ENCODE measurements at regions not wholly inside any gene's neighbourhood (a gene's known extent, or its start where the extent isn't known, plus 50 kb on each side); places are given as distances from the start of the nearest gene placed in this dataset.

GRCh38 chr4:33930497-33930896 is 2313.8 kb downstream of the ARAP2 start:
- Histone ChIP-seq H3K4me3 (ENCODE audit: low read length) (no peak overlapping the region), H3K27ac (ENCODE audit: low read length) (no peak overlapping the region), H3F3A (ENCODE audit: low read length, unreplicated experiment) (no peaks in the 10 kb centered on the region), H3K4me2 (ENCODE audit: low read length) (no peak overlapping the region), H3K27me3 (ENCODE audit: low read length) (no peaks in the 10 kb centered on the region), H3K9ac (ENCODE audit: low read length) (no peak overlapping the region), H3K79me2 (ENCODE audit: low read length) (no peaks in the 10 kb centered on the region), H4K20me1 (ENCODE audit: low read length) (no peaks in the 10 kb centered on the region), H3K9me3 (ENCODE audit: low read length) (no peaks in the 10 kb centered on the region), H3K9me2 (replicated peaks; ENCODE audit: low read length) (no peaks in the 10 kb centered on the region), H3K4me1 (ENCODE audit: insufficient read depth, low read length) (no peaks in the 10 kb centered on the region), H2AFZ (ENCODE audit: low read length) (no peak overlapping the region), H3K36me3 (ENCODE audit: low read depth, low read length) (no peaks in the 10 kb centered on the region)
- intact Hi-C loops (cut with micrococcal nuclease): no loop called here
- DNase-seq (peak; percentile 46), ATAC-seq (no peak)
- CTCF ChIA-PET: no interaction called here
- POLR2A ChIA-PET (ENCODE audit: unreplicated experiment): no interaction called here
- no TSS peak for BruUV-seq (replicated peaks)
- TF ChIP-seq EZH2 (IDR thresholded peaks at IDR 0.05; ENCODE audit: low read length, unreplicated experiment): no peak
- no peak for TF ChIP-seq EZH2phosphoT487 (IDR thresholded peaks at IDR 0.05; ENCODE audit: borderline replicate concordance, low read length)
- no peak for TF ChIP-seq CTCF (conservative IDR thresholded peaks at IDR 0.05; ENCODE audit: low read depth, low read length)

GRCh38 chr4:33931026-33931425 is 2313.3 kb downstream of the ARAP2 start:
- BruUV-seq (replicated peaks): no TSS peak
- H3K27me3 ChIP-seq (ENCODE audit: low read length): no peaks in the 10 kb centered on the region
- H3K9me2 ChIP-seq (replicated peaks; ENCODE audit: low read length): no peaks in the 10 kb centered on the region
- no peaks in the 10 kb centered on the region for H3K4me1 ChIP-seq (ENCODE audit: insufficient read depth, low read length)
- no peak overlapping the region for H2AFZ ChIP-seq (ENCODE audit: low read length)
- H4K20me1 ChIP-seq (ENCODE audit: low read length): no peaks in the 10 kb centered on the region
- H3K36me3 ChIP-seq (ENCODE audit: low read depth, low read length): no peaks in the 10 kb centered on the region
- no peak overlapping the region for H3K4me2 ChIP-seq (ENCODE audit: low read length)
- intact Hi-C loops (cut with micrococcal nuclease): no loop called here
- no peak overlapping the region for H3K9ac ChIP-seq (ENCODE audit: low read length)
- no peaks in the 10 kb centered on the region for H3K9me3 ChIP-seq (ENCODE audit: low read length)
- no peaks in the 10 kb centered on the region for H3K79me2 ChIP-seq (ENCODE audit: low read length)
- H3K27ac ChIP-seq (ENCODE audit: low read length): no peak overlapping the region
- H3K4me3 ChIP-seq (ENCODE audit: low read length): no peak overlapping the region
- DNase-seq: no peak
- POLR2A ChIA-PET (ENCODE audit: unreplicated experiment): no interaction called here
- no peak for TF ChIP-seq EZH2phosphoT487 (IDR thresholded peaks at IDR 0.05; ENCODE audit: borderline replicate concordance, low read length)
- no peak for TF ChIP-seq EZH2 (IDR thresholded peaks at IDR 0.05; ENCODE audit: low read length, unreplicated experiment)
- TF ChIP-seq CTCF (conservative IDR thresholded peaks at IDR 0.05; ENCODE audit: low read depth, low read length): no peak
- no peaks in the 10 kb centered on the region for H3F3A ChIP-seq (ENCODE audit: low read length, unreplicated experiment)
- no peak for ATAC-seq
- CTCF ChIA-PET: no interaction called here

GRCh38 chr4:33940281-33940680 is 2304.0 kb downstream of the ARAP2 start:
- no peak overlapping the region for H2AFZ ChIP-seq (ENCODE audit: low read length)
- ATAC-seq (no peak), DNase-seq (no peak)
- no peak overlapping the region for H3K27ac ChIP-seq (ENCODE audit: low read length)
- H4K20me1 ChIP-seq (ENCODE audit: low read length): no peaks in the 10 kb centered on the region
- no peak overlapping the region for H3K4me3 ChIP-seq (ENCODE audit: low read length)
- intact Hi-C loops (cut with micrococcal nuclease): no loop called here
- H3K9me3 ChIP-seq (ENCODE audit: low read length): no peaks in the 10 kb centered on the region
- H3K36me3 ChIP-seq (ENCODE audit: low read depth, low read length): no peaks in the 10 kb centered on the region
- no peaks in the 10 kb centered on the region for H3K4me1 ChIP-seq (ENCODE audit: insufficient read depth, low read length)
- no peaks in the 10 kb centered on the region for H3F3A ChIP-seq (ENCODE audit: low read length, unreplicated experiment)
- TF ChIP-seq EZH2phosphoT487 (IDR thresholded peaks at IDR 0.05; ENCODE audit: borderline replicate concordance, low read length) (no peak), EZH2 (IDR thresholded peaks at IDR 0.05; ENCODE audit: low read length, unreplicated experiment) (no peak), CTCF (conservative IDR thresholded peaks at IDR 0.05; ENCODE audit: low read depth, low read length) (no peak)
- ChIA-PET CTCF (no interaction called here), POLR2A (ENCODE audit: unreplicated experiment) (no interaction called here)
- H3K9ac ChIP-seq (ENCODE audit: low read length): no peak overlapping the region
- H3K27me3 ChIP-seq (ENCODE audit: low read length): no peaks in the 10 kb centered on the region
- BruUV-seq (replicated peaks): no TSS peak
- no peaks in the 10 kb centered on the region for H3K9me2 ChIP-seq (replicated peaks; ENCODE audit: low read length)
- no peak overlapping the region for H3K4me2 ChIP-seq (ENCODE audit: low read length)
- H3K79me2 ChIP-seq (ENCODE audit: low read length): no peaks in the 10 kb centered on the region
